Nephron (organoid): ENCODE measurements at regions not wholly inside any gene's neighbourhood (a gene's known extent, or its start where the extent isn't known, plus 50 kb on each side); places are given as distances from the start of the nearest gene placed in this dataset.

Source experiments
- H3K27ac Mint-ChIP-seq, 3 experiments: 2 replicates each; pipeline ENCODE4 v1.8.0; 2020; ENCODE audit warnings: mixed read lengths in 3 of 3, mild to moderate bottlenecking in 2 of 3, moderate library complexity in 1 of 3
- H3K27me3 Mint-ChIP-seq: 2 replicates; pipeline ENCODE4 v1.8.0; 2021; ENCODE audit warnings: low read depth, mild to moderate bottlenecking, moderate library complexity, mixed read lengths
- H3K36me3 Mint-ChIP-seq: 2 replicates; pipeline ENCODE4 v1.8.0; 2020; ENCODE audit warnings: low read depth, mixed read lengths
- H3K4me1 Mint-ChIP-seq: 2 replicates; pipeline ENCODE4 v1.8.0; 2020; ENCODE audit warnings: mixed read lengths
- H3K4me3 Mint-ChIP-seq, 3 experiments: 2 replicates each; pipeline ENCODE4 v1.8.0; 2020; ENCODE audit warnings: mild to moderate bottlenecking in 3 of 3, mixed read lengths in 3 of 3, moderate library complexity in 2 of 3
- H3K9me3 Mint-ChIP-seq: 2 replicates; pipeline ENCODE4 v1.8.0; 2020; ENCODE audit warnings: mixed read lengths
- CTCF ChIP-seq, 3 experiments: fragments of 200-600 bp; sonication (generic); IDR thresholded peaks; one replicate each; pipeline ENCODE4 v1.5.0; 2021; ENCODE audit warnings: antibody characterized with exemption in 3 of 3; ENCODE audit not compliant: unreplicated experiment in 3 of 3

- no peak overlapping the region for H3K27ac Mint-ChIP-seq
- no peak overlapping the region for H3K4me3 Mint-ChIP-seq
- no peaks in the 10 kb centered on the region for H3K4me1 Mint-ChIP-seq
- no peaks in the 10 kb centered on the region for H3K36me3 Mint-ChIP-seq
- H3K9me3 Mint-ChIP-seq: no peaks in the 10 kb centered on the region
- H3K27me3 Mint-ChIP-seq: no peaks in the 10 kb centered on the region
- TF ChIP-seq CTCF (IDR thresholded peaks at IDR 0.05; ENCODE audit: unreplicated experiment in 3 of 3): no peak
These were observed 513.2 kb upstream of the WWC1 start for GRCh38 chr5:167778228-167778627.

GRCh38 chr5:167779644-167780043 lies 511.8 kb upstream of the WWC1 start:
- Mint-ChIP-seq H3K4me3 (no peak overlapping the region), H3K9me3 (no peaks in the 10 kb centered on the region), H3K27me3 (no peaks in the 10 kb centered on the region), H3K4me1 (no peaks in the 10 kb centered on the region), H3K27ac (no peak overlapping the region), H3K36me3 (no peaks in the 10 kb centered on the region)
- TF ChIP-seq CTCF (IDR thresholded peaks at IDR 0.05; ENCODE audit: unreplicated experiment in 3 of 3): no peak

GRCh38 chr5:167780177-167780576 lies 511.3 kb upstream of the WWC1 start:
- no peak for TF ChIP-seq CTCF (IDR thresholded peaks at IDR 0.05; ENCODE audit: unreplicated experiment in 3 of 3)
- Mint-ChIP-seq H3K27me3 (no peaks in the 10 kb centered on the region), H3K36me3 (no peaks in the 10 kb centered on the region), H3K9me3 (no peaks in the 10 kb centered on the region), H3K4me3 (no peak overlapping the region), H3K27ac (no peak overlapping the region), H3K4me1 (no peaks in the 10 kb centered on the region)

- Mint-ChIP-seq H3K27me3 (no peaks in the 10 kb centered on the region), H3K4me1 (no peaks in the 10 kb centered on the region), H3K4me3 (no peak overlapping the region), H3K9me3 (no peaks in the 10 kb centered on the region), H3K36me3 (no peaks in the 10 kb centered on the region), H3K27ac (no peak overlapping the region)
- TF ChIP-seq CTCF (IDR thresholded peaks at IDR 0.05; ENCODE audit: unreplicated experiment in 3 of 3): no peak
These were observed 508.2 kb upstream of the WWC1 start for GRCh38 chr5:167783145-167783817.

- TF ChIP-seq CTCF (IDR thresholded peaks at IDR 0.05; ENCODE audit: unreplicated experiment in 3 of 3): no peak
- H3K4me1 Mint-ChIP-seq: no peaks in the 10 kb centered on the region
- H3K27ac Mint-ChIP-seq: no peak overlapping the region
- no peak overlapping the region for H3K4me3 Mint-ChIP-seq
- no peaks in the 10 kb centered on the region for H3K36me3 Mint-ChIP-seq
- no peaks in the 10 kb centered on the region for H3K9me3 Mint-ChIP-seq
- no peaks in the 10 kb centered on the region for H3K27me3 Mint-ChIP-seq
These were observed 506.3 kb upstream of the WWC1 start for GRCh38 chr5:167785106-167785505.

- no peak for TF ChIP-seq CTCF (IDR thresholded peaks at IDR 0.05; ENCODE audit: unreplicated experiment in 3 of 3)
- H3K9me3 Mint-ChIP-seq: no peaks in the 10 kb centered on the region
- no peaks in the 10 kb centered on the region for H3K36me3 Mint-ChIP-seq
- H3K4me1 Mint-ChIP-seq: no peaks in the 10 kb centered on the region
- no peak overlapping the region for H3K27ac Mint-ChIP-seq
- no peaks in the 10 kb centered on the region for H3K27me3 Mint-ChIP-seq
- no peak overlapping the region for H3K4me3 Mint-ChIP-seq
These were observed 505.5 kb upstream of the WWC1 start for GRCh38 chr5:167785901-167786300.
